ENCODE measurements at regions not wholly inside any gene's neighbourhood (a gene's known extent, or its start where the extent isn't known, plus 50 kb on each side); places are given as distances from the start of the nearest gene placed in this dataset.
A peak's percentile ranks its signal among the peaks of the same experiment; 100 is the strongest.

GRCh38 chr5:172546196-172546595 is 91.9 kb upstream of the SH3PXD2B start:
- H3K36me3 ChIP-seq: no peaks in the 10 kb centered on the region
- H3K4me1 ChIP-seq: no peaks in the 10 kb centered on the region
- no peak for DNase-seq
- no peaks in the 10 kb centered on the region for H3K9me3 ChIP-seq
- H3K27ac ChIP-seq: no peak overlapping the region
- TF ChIP-seq CTCF (IDR thresholded peaks at IDR 0.05) (no peak), POLR2A (IDR thresholded peaks at IDR 0.05) (no peak)
- no peak overlapping the region for H3K4me3 ChIP-seq
- no peaks in the 10 kb centered on the region for H3K27me3 ChIP-seq
- intact Hi-C loops (cut with DNase I): no loop called here
- WGBS (ENCODE audit: insufficient coverage, low coverage, low lambda C conversion rate, missing lambda C conversion rate): 75% methylated on average over 5 of the region's 5 CpGs
- ATAC-seq: no peak

- intact Hi-C loops (cut with DNase I): no loop called here
- Histone ChIP-seq H3K4me1 (no peaks in the 10 kb centered on the region), H3K36me3 (no peaks in the 10 kb centered on the region), H3K4me3 (no peak overlapping the region), H3K9me3 (no peaks in the 10 kb centered on the region), H3K27ac (no peak overlapping the region), H3K27me3 (no peaks in the 10 kb centered on the region)
- DNase-seq: peak in 1 of 3 donors; percentile 40
- TF ChIP-seq CTCF (IDR thresholded peaks at IDR 0.05) (no peak), POLR2A (IDR thresholded peaks at IDR 0.05) (no peak)
- ATAC-seq: no peak
- 100% methylated on average over 1 of the region's 9 CpGs for WGBS (ENCODE audit: insufficient coverage, low coverage, low lambda C conversion rate, missing lambda C conversion rate)
Observed at GRCh38 chr5:172545291-172545801, 91.0 kb upstream of the SH3PXD2B start.

GRCh38 chr5:172544371-172545095 is 90.2 kb upstream of the SH3PXD2B start:
- 74% methylated on average over 3 of the region's 6 CpGs for WGBS (ENCODE audit: insufficient coverage, low coverage, low lambda C conversion rate, missing lambda C conversion rate)
- intact Hi-C loops (cut with DNase I): no loop called here

GRCh38 chr5:172543484-172544298 is 89.4 kb upstream of the SH3PXD2B start:
- intact Hi-C loops (cut with DNase I): no loop called here
- no peaks in the 10 kb centered on the region for H3K9me3 ChIP-seq
- ATAC-seq (no peak), DNase-seq (no peak)
- 91% methylated on average over 6 of the region's 11 CpGs for WGBS (ENCODE audit: insufficient coverage, low coverage, low lambda C conversion rate, missing lambda C conversion rate)
- H3K36me3 ChIP-seq: no peaks in the 10 kb centered on the region
- H3K27ac ChIP-seq: no peak overlapping the region
- no peaks in the 10 kb centered on the region for H3K27me3 ChIP-seq
- TF ChIP-seq POLR2A (IDR thresholded peaks at IDR 0.05): no peak
- no peak for TF ChIP-seq CTCF (IDR thresholded peaks at IDR 0.05)
- no peaks in the 10 kb centered on the region for H3K4me1 ChIP-seq
- no peak overlapping the region for H3K4me3 ChIP-seq

More at GRCh38 chr5:172544371-172545095, 90.2 kb upstream of the SH3PXD2B start:
- ATAC-seq (no peak), DNase-seq (peak in 1 of 3 donors; percentile 14)
- Histone ChIP-seq H3K9me3 (no peaks in the 10 kb centered on the region), H3K4me3 (no peak overlapping the region), H3K36me3 (no peaks in the 10 kb centered on the region), H3K27me3 (no peaks in the 10 kb centered on the region), H3K4me1 (no peaks in the 10 kb centered on the region), H3K27ac (no peak overlapping the region)
- TF ChIP-seq CTCF (IDR thresholded peaks at IDR 0.05) (no peak), POLR2A (IDR thresholded peaks at IDR 0.05) (no peak)

Data from right lobe of liver (tissue), 6 donors.